ENCODE measurements at regions not wholly inside any gene's neighbourhood (a gene's known extent, or its start where the extent isn't known, plus 50 kb on each side); places are given as distances from the start of the nearest gene placed in this dataset.

DNA sequence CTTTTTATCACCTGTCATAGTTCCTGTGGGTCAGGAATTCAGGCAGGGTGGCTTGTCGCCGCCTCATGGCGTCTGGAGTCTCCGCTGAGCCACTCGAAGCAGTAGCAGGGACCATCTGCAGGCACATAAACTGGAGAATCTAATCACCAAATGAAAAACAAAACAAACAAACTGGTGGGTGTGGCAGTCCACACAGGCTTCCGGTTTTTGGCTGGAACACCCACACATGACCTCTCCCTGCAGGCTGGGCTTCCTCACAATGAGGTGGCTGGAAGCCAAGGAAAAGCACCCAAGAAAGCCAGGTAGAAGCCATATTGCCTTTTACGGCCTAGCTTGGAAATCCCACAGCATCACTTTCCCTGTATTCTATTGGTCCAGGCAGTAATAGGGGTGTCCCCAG, 197.0 kb downstream of the SYK start:
- no peak overlapping the region for H3K27ac ChIP-seq (ENCODE audit: low read length)
- H3K4me1 ChIP-seq (ENCODE audit: control insufficient read depth, insufficient read depth, low read length): no peaks in the 10 kb centered on the region
- ChIA-PET CTCF (no interaction called here), POLR2A (no interaction called here)
- TF ChIP-seq POLR2AphosphoS5 (IDR thresholded peaks at IDR 0.05; ENCODE audit: low read depth, low read length) (no peak), TCF7L2 (IDR thresholded peaks at IDR 0.05; ENCODE audit: low read depth, low read length) (no peak), SIN3A (IDR thresholded peaks at IDR 0.05; ENCODE audit: borderline replicate concordance, insufficient read depth, low read depth, low read length) (no peak)
- TF ChIP-seq, protein P1, sequence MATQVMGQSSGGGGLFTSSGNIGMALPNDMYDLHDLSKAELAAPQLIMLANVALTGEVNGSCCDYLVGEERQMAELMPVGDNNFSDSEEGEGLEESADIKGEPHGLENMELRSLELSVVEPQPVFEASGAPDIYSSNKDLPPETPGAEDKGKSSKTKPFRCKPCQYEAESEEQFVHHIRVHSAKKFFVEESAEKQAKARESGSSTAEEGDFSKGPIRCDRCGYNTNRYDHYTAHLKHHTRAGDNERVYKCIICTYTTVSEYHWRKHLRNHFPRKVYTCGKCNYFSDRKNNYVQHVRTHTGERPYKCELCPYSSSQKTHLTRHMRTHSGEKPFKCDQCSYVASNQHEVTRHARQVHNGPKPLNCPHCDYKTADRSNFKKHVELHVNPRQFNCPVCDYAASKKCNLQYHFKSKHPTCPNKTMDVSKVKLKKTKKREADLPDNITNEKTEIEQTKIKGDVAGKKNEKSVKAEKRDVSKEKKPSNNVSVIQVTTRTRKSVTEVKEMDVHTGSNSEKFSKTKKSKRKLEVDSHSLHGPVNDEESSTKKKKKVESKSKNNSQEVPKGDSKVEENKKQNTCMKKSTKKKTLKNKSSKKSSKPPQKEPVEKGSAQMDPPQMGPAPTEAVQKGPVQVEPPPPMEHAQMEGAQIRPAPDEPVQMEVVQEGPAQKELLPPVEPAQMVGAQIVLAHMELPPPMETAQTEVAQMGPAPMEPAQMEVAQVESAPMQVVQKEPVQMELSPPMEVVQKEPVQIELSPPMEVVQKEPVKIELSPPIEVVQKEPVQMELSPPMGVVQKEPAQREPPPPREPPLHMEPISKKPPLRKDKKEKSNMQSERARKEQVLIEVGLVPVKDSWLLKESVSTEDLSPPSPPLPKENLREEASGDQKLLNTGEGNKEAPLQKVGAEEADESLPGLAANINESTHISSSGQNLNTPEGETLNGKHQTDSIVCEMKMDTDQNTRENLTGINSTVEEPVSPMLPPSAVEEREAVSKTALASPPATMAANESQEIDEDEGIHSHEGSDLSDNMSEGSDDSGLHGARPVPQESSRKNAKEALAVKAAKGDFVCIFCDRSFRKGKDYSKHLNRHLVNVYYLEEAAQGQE (IDR thresholded peaks at IDR 0.05; ENCODE audit: insufficient read depth in 1 of 2, low read depth in 2 of 2, low read length in 1 of 2): no peak
- TF ChIP-seq, protein P2, sequence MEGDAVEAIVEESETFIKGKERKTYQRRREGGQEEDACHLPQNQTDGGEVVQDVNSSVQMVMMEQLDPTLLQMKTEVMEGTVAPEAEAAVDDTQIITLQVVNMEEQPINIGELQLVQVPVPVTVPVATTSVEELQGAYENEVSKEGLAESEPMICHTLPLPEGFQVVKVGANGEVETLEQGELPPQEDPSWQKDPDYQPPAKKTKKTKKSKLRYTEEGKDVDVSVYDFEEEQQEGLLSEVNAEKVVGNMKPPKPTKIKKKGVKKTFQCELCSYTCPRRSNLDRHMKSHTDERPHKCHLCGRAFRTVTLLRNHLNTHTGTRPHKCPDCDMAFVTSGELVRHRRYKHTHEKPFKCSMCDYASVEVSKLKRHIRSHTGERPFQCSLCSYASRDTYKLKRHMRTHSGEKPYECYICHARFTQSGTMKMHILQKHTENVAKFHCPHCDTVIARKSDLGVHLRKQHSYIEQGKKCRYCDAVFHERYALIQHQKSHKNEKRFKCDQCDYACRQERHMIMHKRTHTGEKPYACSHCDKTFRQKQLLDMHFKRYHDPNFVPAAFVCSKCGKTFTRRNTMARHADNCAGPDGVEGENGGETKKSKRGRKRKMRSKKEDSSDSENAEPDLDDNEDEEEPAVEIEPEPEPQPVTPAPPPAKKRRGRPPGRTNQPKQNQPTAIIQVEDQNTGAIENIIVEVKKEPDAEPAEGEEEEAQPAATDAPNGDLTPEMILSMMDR (IDR thresholded peaks at IDR 0.05): no peak
- no peaks in the 10 kb centered on the region for H3K9me3 ChIP-seq (ENCODE audit: control insufficient read depth, insufficient read depth, low read depth, low read length)
- intact Hi-C loops (cut with micrococcal nuclease; ENCODE audit: unreplicated experiment) (no loop called here), in situ Hi-C loops (cut with HindIII; ENCODE audit: low pct_unique_long_range_greater_than_20kb, low sequenced_read_pairs) (no loop called here)
- no peaks in the 10 kb centered on the region for H3K36me3 ChIP-seq (ENCODE audit: control insufficient read depth, insufficient read depth, low read length)
- H3K4me3 ChIP-seq (ENCODE audit: low read depth in 2 of 2, low read length in 2 of 2): no peak overlapping the region
- ATAC-seq (no peak), DNase-seq (ENCODE audit: low read depth, low spot score) (no peak)
- H3K27me3 ChIP-seq (ENCODE audit: control insufficient read depth, insufficient read depth, low read length): no peaks in the 10 kb centered on the region
- BruUV-seq (replicated peaks): no TSS peak

DNA sequence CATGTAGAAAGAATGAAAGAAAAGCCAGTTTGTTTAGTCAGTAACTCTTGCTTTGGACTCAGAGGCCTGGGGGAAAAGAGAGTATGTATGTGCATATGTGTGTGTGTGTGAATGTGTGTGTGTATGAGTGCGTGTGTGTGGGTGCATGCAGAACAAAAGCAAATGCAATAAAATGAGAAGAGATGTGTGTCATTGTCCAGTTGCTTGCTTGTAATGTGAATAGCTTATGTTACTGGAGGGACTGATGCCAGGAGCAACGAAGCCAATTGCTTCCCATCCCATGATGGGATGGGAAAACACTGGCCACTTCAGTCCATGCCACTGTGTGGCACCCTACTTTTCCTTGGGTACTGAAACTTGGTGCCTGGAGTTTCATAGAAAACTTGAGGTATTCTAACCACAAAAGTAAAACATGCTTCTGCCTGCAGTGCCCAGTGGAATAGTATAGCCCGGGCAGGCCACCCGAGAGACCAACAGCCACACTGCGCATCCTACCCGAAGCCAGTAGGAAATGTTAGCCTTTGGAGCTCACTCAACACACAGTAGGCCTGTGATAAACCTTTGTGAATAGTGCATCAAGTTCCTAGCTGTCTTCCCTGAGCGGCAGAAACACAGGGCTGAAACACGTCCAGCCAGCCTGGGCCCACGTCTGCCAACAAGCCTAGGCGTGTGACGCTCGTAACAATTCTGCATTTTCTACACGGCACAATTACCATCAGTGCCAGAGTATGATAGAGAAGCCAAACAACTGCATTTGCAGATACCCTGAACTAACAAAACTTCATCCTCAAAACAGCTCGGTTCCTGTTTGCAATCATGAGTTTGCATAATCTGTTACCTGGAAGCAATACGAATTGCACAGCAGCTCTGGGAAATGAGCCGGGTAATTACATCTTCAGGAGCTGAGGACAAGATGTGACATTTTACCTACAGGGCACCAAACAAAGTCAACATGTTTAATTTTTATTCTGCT, 198.1 kb downstream of the SYK start:
- H3K36me3 ChIP-seq (ENCODE audit: control insufficient read depth, insufficient read depth, low read length): no peaks in the 10 kb centered on the region
- no TSS peak for BruUV-seq (replicated peaks)
- TF ChIP-seq TCF7L2 (IDR thresholded peaks at IDR 0.05; ENCODE audit: low read depth, low read length) (no peak), SIN3A (IDR thresholded peaks at IDR 0.05; ENCODE audit: borderline replicate concordance, insufficient read depth, low read depth, low read length) (no peak), POLR2AphosphoS5 (IDR thresholded peaks at IDR 0.05; ENCODE audit: low read depth, low read length) (no peak)
- TF ChIP-seq, protein P2 (IDR thresholded peaks at IDR 0.05): no peak
- TF ChIP-seq, protein P1 (IDR thresholded peaks at IDR 0.05; ENCODE audit: insufficient read depth in 1 of 2, low read depth in 2 of 2, low read length in 1 of 2): no peak
- no peak overlapping the region for H3K27ac ChIP-seq (ENCODE audit: low read length)
- ATAC-seq (no peak), DNase-seq (ENCODE audit: low read depth, low spot score) (no peak)
- POLR2A ChIA-PET: no interaction called here
- H3K27me3 ChIP-seq (ENCODE audit: control insufficient read depth, insufficient read depth, low read length): no peaks in the 10 kb centered on the region
- H3K9me3 ChIP-seq (ENCODE audit: control insufficient read depth, insufficient read depth, low read depth, low read length): no peaks in the 10 kb centered on the region
- H3K4me1 ChIP-seq (ENCODE audit: control insufficient read depth, insufficient read depth, low read length): no peaks in the 10 kb centered on the region
- no peak overlapping the region for H3K4me3 ChIP-seq (ENCODE audit: low read depth in 2 of 2, low read length in 2 of 2)
- CTCF ChIA-PET: no interaction called here
- in situ Hi-C loops (cut with HindIII; ENCODE audit: low pct_unique_long_range_greater_than_20kb, low sequenced_read_pairs): no loop called here
- intact Hi-C loops (cut with micrococcal nuclease; ENCODE audit: unreplicated experiment): no loop called here
